ENCODE measurements at regions not wholly inside any gene's neighbourhood (a gene's known extent, or its start where the extent isn't known, plus 50 kb on each side); places are given as distances from the start of the nearest gene placed in this dataset.

DNA sequence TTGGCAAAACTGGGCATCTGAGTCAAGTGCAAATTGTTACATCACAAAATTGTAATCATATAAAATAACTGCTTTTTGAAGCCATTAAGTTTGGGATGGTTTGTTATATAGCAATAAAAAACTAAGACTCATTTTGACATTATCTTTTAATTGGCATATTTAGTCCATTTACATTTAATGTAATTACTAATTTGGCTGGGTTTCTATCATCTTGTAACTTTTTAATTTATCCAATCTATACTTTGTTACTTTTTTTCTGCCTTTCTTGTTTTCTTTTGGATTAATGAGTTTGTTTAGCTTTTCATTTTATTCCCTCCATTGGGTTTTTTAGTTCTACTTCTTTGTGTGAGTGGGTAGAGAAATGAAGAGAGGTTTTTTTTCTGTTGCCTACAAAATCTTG, 76.3 kb downstream of the DRAM2 start:
- no peaks in the 10 kb centered on the region for H3K4me1 ChIP-seq (ENCODE audit: control insufficient read depth, extremely low read depth, insufficient read depth, low read length)
- no peak for DNase-seq (ENCODE audit: low read depth, low spot score)
- FAIRE-seq = no peak
- no peaks in the 10 kb centered on the region for H3K9me3 ChIP-seq (ENCODE audit: control insufficient read depth, low read depth, low read length)
- no peaks in the 10 kb centered on the region for H3K27me3 ChIP-seq (ENCODE audit: control insufficient read depth, extremely low read depth, insufficient read depth, low read length)
- H3K79me2 ChIP-seq (ENCODE audit: control insufficient read depth, insufficient read depth, low read length) = no peaks in the 10 kb centered on the region
- dilution Hi-C loops (cut with MboI; ENCODE audit: extremely low pct_ligation_motif_present, low sequenced_read_pairs) = no loop called here
- no peaks in the 10 kb centered on the region for H3K36me3 ChIP-seq (ENCODE audit: control insufficient read depth in 2 of 2, extremely low read depth in 1 of 2, insufficient read depth in 2 of 2, low read length in 2 of 2)
- H3K9ac ChIP-seq (ENCODE audit: control insufficient read depth, extremely low read depth, insufficient read depth, low read length) = no peak overlapping the region
- no peak overlapping the region for H3K27ac ChIP-seq (ENCODE audit: control insufficient read depth, insufficient read depth, low read length)
- TF ChIP-seq, protein P1, sequence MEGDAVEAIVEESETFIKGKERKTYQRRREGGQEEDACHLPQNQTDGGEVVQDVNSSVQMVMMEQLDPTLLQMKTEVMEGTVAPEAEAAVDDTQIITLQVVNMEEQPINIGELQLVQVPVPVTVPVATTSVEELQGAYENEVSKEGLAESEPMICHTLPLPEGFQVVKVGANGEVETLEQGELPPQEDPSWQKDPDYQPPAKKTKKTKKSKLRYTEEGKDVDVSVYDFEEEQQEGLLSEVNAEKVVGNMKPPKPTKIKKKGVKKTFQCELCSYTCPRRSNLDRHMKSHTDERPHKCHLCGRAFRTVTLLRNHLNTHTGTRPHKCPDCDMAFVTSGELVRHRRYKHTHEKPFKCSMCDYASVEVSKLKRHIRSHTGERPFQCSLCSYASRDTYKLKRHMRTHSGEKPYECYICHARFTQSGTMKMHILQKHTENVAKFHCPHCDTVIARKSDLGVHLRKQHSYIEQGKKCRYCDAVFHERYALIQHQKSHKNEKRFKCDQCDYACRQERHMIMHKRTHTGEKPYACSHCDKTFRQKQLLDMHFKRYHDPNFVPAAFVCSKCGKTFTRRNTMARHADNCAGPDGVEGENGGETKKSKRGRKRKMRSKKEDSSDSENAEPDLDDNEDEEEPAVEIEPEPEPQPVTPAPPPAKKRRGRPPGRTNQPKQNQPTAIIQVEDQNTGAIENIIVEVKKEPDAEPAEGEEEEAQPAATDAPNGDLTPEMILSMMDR (optimal IDR thresholded peaks at IDR 0.05 in 1 of 3, IDR thresholded peaks at IDR 0.05 in 1 of 3, conservative IDR thresholded peaks at IDR 0.05 in 1 of 3; ENCODE audit: extremely low read depth in 1 of 3, insufficient read depth in 2 of 3, low read length in 3 of 3) = no peak
- no peak for TF ChIP-seq EZH2 (IDR thresholded peaks at IDR 0.05; ENCODE audit: low read length)
- H3K4me3 ChIP-seq (ENCODE audit: control insufficient read depth in 2 of 3, extremely low read depth in 1 of 3, insufficient read depth in 2 of 3, low read depth in 1 of 3, low read length in 3 of 3) = no peak overlapping the region
- H3K4me2 ChIP-seq (ENCODE audit: control insufficient read depth, extremely low read depth, insufficient read depth, low read depth, low read length) = no peak overlapping the region
- no peaks in the 10 kb centered on the region for H4K20me1 ChIP-seq (ENCODE audit: control insufficient read depth, extremely low read depth, insufficient read depth, low read length)
- H3K9me1 ChIP-seq (ENCODE audit: control insufficient read depth, extremely low read depth, insufficient read depth, low read length) = no peaks in the 10 kb centered on the region
- H2AFZ ChIP-seq (ENCODE audit: control insufficient read depth, low read length) = no peak overlapping the region

DNA sequence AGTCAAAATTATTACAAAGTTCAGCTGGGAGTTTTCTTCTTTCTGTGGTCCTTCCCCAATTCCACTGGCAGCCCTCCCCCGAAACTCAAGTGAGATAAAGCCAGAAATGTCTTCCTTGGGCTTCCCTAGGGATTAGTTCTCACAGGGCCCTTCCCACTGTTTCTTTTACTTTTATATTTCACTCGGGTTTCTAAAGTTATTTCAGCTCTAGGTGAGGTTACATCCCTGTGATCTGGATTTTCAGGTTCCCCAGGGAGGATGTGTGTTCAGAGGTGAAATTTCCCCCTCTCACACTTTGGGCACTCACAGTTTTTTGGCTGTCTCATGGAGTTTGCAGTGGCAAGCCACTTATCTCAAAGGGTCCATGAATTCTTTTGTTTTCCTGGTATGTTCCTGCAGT, 77.3 kb downstream of the DRAM2 start:
- dilution Hi-C loops (cut with MboI; ENCODE audit: extremely low pct_ligation_motif_present, low sequenced_read_pairs) = no loop called here
- no peaks in the 10 kb centered on the region for H3K27me3 ChIP-seq (ENCODE audit: control insufficient read depth, extremely low read depth, insufficient read depth, low read length)
- DNase-seq (ENCODE audit: low read depth, low spot score) = no peak
- H3K4me3 ChIP-seq (ENCODE audit: control insufficient read depth in 2 of 3, extremely low read depth in 1 of 3, insufficient read depth in 2 of 3, low read depth in 1 of 3, low read length in 3 of 3) = no peak overlapping the region
- H3K79me2 ChIP-seq (ENCODE audit: control insufficient read depth, insufficient read depth, low read length) = no peaks in the 10 kb centered on the region
- FAIRE-seq = no peak
- H3K4me1 ChIP-seq (ENCODE audit: control insufficient read depth, extremely low read depth, insufficient read depth, low read length) = no peaks in the 10 kb centered on the region
- no peaks in the 10 kb centered on the region for H3K9me3 ChIP-seq (ENCODE audit: control insufficient read depth, low read depth, low read length)
- H2AFZ ChIP-seq (ENCODE audit: control insufficient read depth, low read length) = no peak overlapping the region
- H3K36me3 ChIP-seq (ENCODE audit: control insufficient read depth in 2 of 2, extremely low read depth in 1 of 2, insufficient read depth in 2 of 2, low read length in 2 of 2) = no peaks in the 10 kb centered on the region
- no peaks in the 10 kb centered on the region for H3K9me1 ChIP-seq (ENCODE audit: control insufficient read depth, extremely low read depth, insufficient read depth, low read length)
- H3K27ac ChIP-seq (ENCODE audit: control insufficient read depth, insufficient read depth, low read length) = no peak overlapping the region
- no peaks in the 10 kb centered on the region for H4K20me1 ChIP-seq (ENCODE audit: control insufficient read depth, extremely low read depth, insufficient read depth, low read length)
- no peak overlapping the region for H3K4me2 ChIP-seq (ENCODE audit: control insufficient read depth, extremely low read depth, insufficient read depth, low read depth, low read length)
- no peak for TF ChIP-seq EZH2 (IDR thresholded peaks at IDR 0.05; ENCODE audit: low read length)
- TF ChIP-seq, protein P1 (optimal IDR thresholded peaks at IDR 0.05 in 1 of 3, IDR thresholded peaks at IDR 0.05 in 1 of 3, conservative IDR thresholded peaks at IDR 0.05 in 1 of 3; ENCODE audit: extremely low read depth in 1 of 3, insufficient read depth in 2 of 3, low read length in 3 of 3) = no peak
- H3K9ac ChIP-seq (ENCODE audit: control insufficient read depth, extremely low read depth, insufficient read depth, low read length) = no peak overlapping the region
